ENCODE measurements at regions not wholly inside any gene's neighbourhood (a gene's known extent, or its start where the extent isn't known, plus 50 kb on each side); places are given as distances from the start of the nearest gene placed in this dataset.
"Not testable (repeated sequence)": the region's sequence is repeated elsewhere in the genome, so short reads cannot be mapped to it uniquely, and the experiment has no call there.

- TF ChIP-seq TSHZ2 (CRISPR knock-in tag; IDR thresholded peaks at IDR 0.05) (no peak), PATZ1 (CRISPR knock-in tag; IDR thresholded peaks at IDR 0.05; ENCODE audit: borderline replicate concordance) (no peak), ZNF70 (CRISPR knock-in tag; IDR thresholded peaks at IDR 0.05) (no peak), SNAI2 (CRISPR knock-in tag; IDR thresholded peaks at IDR 0.05) (no peak), BACH2 (CRISPR knock-in tag; IDR thresholded peaks at IDR 0.05; ENCODE audit: borderline replicate concordance) (no peak), ESRRG (CRISPR knock-in tag; IDR thresholded peaks at IDR 0.05) (no peak), GLIS3 (CRISPR knock-in tag; IDR thresholded peaks at IDR 0.05) (no peak), PPARA (CRISPR knock-in tag; IDR thresholded peaks at IDR 0.05; ENCODE audit: borderline replicate concordance) (no peak), ZC3H10 (CRISPR knock-in tag; IDR thresholded peaks at IDR 0.05) (no peak), ZNF8 (CRISPR knock-in tag; IDR thresholded peaks at IDR 0.05) (no peak), TCF4 (CRISPR knock-in tag; IDR thresholded peaks at IDR 0.05; ENCODE audit: borderline replicate concordance) (no peak), ZNF565 (CRISPR knock-in tag; conservative IDR thresholded peaks at IDR 0.05; ENCODE audit: low read depth) (no peak), TOX (CRISPR knock-in tag; IDR thresholded peaks at IDR 0.05; ENCODE audit: borderline replicate concordance) (no peak), ZFP30 (CRISPR knock-in tag; IDR thresholded peaks at IDR 0.05) (no peak), CREB5 (CRISPR knock-in tag; IDR thresholded peaks at IDR 0.05; ENCODE audit: low read depth) (no peak)
- no peak for ATAC-seq
Measured at GRCh38 chr2:239642406-239643004, 241.7 kb upstream of the HDAC4 start.

GRCh38 chr2:239641904-239642303, 241.1 kb upstream of the HDAC4 start:
- not testable (repeated sequence) for ATAC-seq

GRCh38 chr2:239640676-239641578, 240.1 kb upstream of the HDAC4 start:
- no peak for TF ChIP-seq ZFP30 (CRISPR knock-in tag; IDR thresholded peaks at IDR 0.05)
- TF ChIP-seq ESRRG (CRISPR knock-in tag; IDR thresholded peaks at IDR 0.05), result no peak
- TF ChIP-seq TOX (CRISPR knock-in tag; IDR thresholded peaks at IDR 0.05; ENCODE audit: borderline replicate concordance), result no peak
- no peak for TF ChIP-seq CSRNP3 (CRISPR knock-in tag; IDR thresholded peaks at IDR 0.05)
- no peak for TF ChIP-seq ISL1 (CRISPR knock-in tag; IDR thresholded peaks at IDR 0.05)
- no peak for ATAC-seq

- no peak for ATAC-seq
- TF ChIP-seq BACH2 (CRISPR knock-in tag; IDR thresholded peaks at IDR 0.05; ENCODE audit: borderline replicate concordance) (no peak), OSR1 (CRISPR knock-in tag; IDR thresholded peaks at IDR 0.05) (no peak), ISL1 (CRISPR knock-in tag; IDR thresholded peaks at IDR 0.05) (no peak), CSRNP3 (CRISPR knock-in tag; IDR thresholded peaks at IDR 0.05) (no peak), SNAI2 (CRISPR knock-in tag; IDR thresholded peaks at IDR 0.05) (no peak), ZC3H10 (CRISPR knock-in tag; IDR thresholded peaks at IDR 0.05) (no peak), PATZ1 (CRISPR knock-in tag; IDR thresholded peaks at IDR 0.05; ENCODE audit: borderline replicate concordance) (no peak), TSHZ2 (CRISPR knock-in tag; IDR thresholded peaks at IDR 0.05) (no peak), ZNF565 (CRISPR knock-in tag; conservative IDR thresholded peaks at IDR 0.05; ENCODE audit: low read depth) (no peak), ZFP30 (CRISPR knock-in tag; IDR thresholded peaks at IDR 0.05) (no peak)
Measured at GRCh38 chr2:239640210-239640609, 239.4 kb upstream of the HDAC4 start.
